ENCODE measurements at regions not wholly inside any gene's neighbourhood (a gene's known extent, or its start where the extent isn't known, plus 50 kb on each side); places are given as distances from the start of the nearest gene placed in this dataset.

DNA sequence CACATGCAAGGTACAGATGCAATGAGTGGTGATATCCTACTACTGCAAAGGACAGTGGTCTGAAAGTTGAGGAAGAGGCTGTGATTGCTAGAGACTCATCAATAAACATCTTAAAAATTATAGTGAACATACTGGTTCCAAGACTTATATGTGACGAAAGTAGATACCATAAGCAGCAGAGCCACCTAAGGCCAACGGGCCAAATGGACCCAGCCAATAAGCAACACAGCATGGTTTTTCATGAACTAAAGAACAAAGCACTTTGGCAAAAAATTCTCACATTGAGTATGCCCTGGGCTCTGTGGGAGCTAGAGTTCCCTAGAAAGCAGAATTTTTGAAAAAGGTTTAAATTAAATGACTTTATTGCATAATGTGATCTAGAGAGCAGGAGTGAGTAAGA, 272.1 kb downstream of the SI start:
- TF ChIP-seq, protein P1, sequence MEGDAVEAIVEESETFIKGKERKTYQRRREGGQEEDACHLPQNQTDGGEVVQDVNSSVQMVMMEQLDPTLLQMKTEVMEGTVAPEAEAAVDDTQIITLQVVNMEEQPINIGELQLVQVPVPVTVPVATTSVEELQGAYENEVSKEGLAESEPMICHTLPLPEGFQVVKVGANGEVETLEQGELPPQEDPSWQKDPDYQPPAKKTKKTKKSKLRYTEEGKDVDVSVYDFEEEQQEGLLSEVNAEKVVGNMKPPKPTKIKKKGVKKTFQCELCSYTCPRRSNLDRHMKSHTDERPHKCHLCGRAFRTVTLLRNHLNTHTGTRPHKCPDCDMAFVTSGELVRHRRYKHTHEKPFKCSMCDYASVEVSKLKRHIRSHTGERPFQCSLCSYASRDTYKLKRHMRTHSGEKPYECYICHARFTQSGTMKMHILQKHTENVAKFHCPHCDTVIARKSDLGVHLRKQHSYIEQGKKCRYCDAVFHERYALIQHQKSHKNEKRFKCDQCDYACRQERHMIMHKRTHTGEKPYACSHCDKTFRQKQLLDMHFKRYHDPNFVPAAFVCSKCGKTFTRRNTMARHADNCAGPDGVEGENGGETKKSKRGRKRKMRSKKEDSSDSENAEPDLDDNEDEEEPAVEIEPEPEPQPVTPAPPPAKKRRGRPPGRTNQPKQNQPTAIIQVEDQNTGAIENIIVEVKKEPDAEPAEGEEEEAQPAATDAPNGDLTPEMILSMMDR (IDR thresholded peaks at IDR 0.05): peak in 2 of 6 experiments; percentile 10 to 18
- no peak for TF ChIP-seq POLR2A (IDR thresholded peaks at IDR 0.05)
